ENCODE measurements at regions not wholly inside any gene's neighbourhood (a gene's known extent, or its start where the extent isn't known, plus 50 kb on each side); places are given as distances from the start of the nearest gene placed in this dataset.

DNA sequence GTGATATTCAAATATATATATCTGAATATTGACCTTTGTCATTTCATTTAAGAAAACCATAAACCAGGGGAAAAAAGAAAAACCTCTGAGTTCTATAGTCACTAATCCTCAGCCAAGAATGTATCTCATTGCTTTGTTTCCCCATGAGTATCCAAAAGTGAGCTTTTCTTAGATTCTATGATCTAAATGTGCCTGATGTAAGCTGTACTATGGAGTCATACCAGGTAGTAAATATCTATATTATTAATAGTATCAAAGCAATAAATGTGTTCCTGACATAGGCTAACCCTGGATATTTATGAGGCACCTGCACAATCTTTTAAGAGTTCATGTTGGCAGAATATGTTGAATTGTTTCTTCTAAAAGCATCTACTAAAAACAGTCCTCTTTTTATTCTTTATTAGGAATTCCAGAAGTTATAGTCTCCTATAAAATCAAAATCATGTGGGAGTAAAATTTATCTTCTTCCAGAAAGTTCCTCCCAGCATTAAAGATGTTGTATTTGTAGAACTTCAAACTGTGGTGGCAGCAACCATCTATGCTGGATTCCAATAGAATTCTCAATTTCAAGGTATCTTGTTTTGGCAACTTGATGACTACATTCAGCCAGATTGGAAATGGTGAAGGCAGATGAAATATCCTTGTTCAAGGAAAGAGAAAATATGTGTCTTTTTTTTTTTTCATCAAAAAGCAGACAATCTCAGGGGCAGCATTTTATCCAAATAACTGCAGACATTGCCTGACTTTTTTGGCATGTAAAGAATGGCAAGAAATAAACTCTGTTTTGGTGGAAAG is 139.7 kb upstream of the RASSF8 start:
- Histone ChIP-seq H3K27ac (ENCODE audit: low read length) (no peak overlapping the region), H3K4me2 (ENCODE audit: low read length) (no peak overlapping the region), H4K20me1 (ENCODE audit: insufficient read depth) (no peaks in the 10 kb centered on the region), H2AFZ (ENCODE audit: low read depth, low read length) (no peak overlapping the region), H3K36me3 (ENCODE audit: insufficient read depth, low read length) (no peaks in the 10 kb centered on the region), H3K27me3 (ENCODE audit: insufficient read depth, low read depth, low read length) (no peaks in the 10 kb centered on the region), H3K9ac (ENCODE audit: low read length) (no peak overlapping the region), H3K9me2 (ENCODE audit: insufficient read depth, low read length) (no peaks in the 10 kb centered on the region), H3K4me3 (ENCODE audit: low read length) (no peak overlapping the region), H3F3A (ENCODE audit: insufficient read depth, low read length, poor library complexity, severe bottlenecking) (no peaks in the 10 kb centered on the region), H3K9me3 (ENCODE audit: low read length) (no peaks in the 10 kb centered on the region), H3K79me2 (replicated peaks; ENCODE audit: insufficient read depth, low read length) (no peaks in the 10 kb centered on the region)
- no peak for TF ChIP-seq EP300 (conservative IDR thresholded peaks at IDR 0.05; ENCODE audit: poor library complexity, severe bottlenecking)
- no peak for TF ChIP-seq EZH2 (IDR thresholded peaks at IDR 0.05; ENCODE audit: borderline replicate concordance, insufficient read depth, low read length, poor library complexity, severe bottlenecking)
- TF ChIP-seq, protein P1, sequence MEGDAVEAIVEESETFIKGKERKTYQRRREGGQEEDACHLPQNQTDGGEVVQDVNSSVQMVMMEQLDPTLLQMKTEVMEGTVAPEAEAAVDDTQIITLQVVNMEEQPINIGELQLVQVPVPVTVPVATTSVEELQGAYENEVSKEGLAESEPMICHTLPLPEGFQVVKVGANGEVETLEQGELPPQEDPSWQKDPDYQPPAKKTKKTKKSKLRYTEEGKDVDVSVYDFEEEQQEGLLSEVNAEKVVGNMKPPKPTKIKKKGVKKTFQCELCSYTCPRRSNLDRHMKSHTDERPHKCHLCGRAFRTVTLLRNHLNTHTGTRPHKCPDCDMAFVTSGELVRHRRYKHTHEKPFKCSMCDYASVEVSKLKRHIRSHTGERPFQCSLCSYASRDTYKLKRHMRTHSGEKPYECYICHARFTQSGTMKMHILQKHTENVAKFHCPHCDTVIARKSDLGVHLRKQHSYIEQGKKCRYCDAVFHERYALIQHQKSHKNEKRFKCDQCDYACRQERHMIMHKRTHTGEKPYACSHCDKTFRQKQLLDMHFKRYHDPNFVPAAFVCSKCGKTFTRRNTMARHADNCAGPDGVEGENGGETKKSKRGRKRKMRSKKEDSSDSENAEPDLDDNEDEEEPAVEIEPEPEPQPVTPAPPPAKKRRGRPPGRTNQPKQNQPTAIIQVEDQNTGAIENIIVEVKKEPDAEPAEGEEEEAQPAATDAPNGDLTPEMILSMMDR (IDR thresholded peaks at IDR 0.05; ENCODE audit: poor library complexity, severe bottlenecking) = no peak
- no peak for TF ChIP-seq MXI1 (conservative IDR thresholded peaks at IDR 0.05; ENCODE audit: poor library complexity, severe bottlenecking)
- no peak for TF ChIP-seq SMC3 (conservative IDR thresholded peaks at IDR 0.05; ENCODE audit: poor library complexity)
- no peak for TF ChIP-seq RAD21 (conservative IDR thresholded peaks at IDR 0.05)
- no peak for TF ChIP-seq TAF1 (IDR thresholded peaks at IDR 0.05; ENCODE audit: low read depth)
- no peak for TF ChIP-seq POLR2AphosphoS5 (IDR thresholded peaks at IDR 0.05)
- TF ChIP-seq, protein P2, sequence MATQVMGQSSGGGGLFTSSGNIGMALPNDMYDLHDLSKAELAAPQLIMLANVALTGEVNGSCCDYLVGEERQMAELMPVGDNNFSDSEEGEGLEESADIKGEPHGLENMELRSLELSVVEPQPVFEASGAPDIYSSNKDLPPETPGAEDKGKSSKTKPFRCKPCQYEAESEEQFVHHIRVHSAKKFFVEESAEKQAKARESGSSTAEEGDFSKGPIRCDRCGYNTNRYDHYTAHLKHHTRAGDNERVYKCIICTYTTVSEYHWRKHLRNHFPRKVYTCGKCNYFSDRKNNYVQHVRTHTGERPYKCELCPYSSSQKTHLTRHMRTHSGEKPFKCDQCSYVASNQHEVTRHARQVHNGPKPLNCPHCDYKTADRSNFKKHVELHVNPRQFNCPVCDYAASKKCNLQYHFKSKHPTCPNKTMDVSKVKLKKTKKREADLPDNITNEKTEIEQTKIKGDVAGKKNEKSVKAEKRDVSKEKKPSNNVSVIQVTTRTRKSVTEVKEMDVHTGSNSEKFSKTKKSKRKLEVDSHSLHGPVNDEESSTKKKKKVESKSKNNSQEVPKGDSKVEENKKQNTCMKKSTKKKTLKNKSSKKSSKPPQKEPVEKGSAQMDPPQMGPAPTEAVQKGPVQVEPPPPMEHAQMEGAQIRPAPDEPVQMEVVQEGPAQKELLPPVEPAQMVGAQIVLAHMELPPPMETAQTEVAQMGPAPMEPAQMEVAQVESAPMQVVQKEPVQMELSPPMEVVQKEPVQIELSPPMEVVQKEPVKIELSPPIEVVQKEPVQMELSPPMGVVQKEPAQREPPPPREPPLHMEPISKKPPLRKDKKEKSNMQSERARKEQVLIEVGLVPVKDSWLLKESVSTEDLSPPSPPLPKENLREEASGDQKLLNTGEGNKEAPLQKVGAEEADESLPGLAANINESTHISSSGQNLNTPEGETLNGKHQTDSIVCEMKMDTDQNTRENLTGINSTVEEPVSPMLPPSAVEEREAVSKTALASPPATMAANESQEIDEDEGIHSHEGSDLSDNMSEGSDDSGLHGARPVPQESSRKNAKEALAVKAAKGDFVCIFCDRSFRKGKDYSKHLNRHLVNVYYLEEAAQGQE (IDR thresholded peaks at IDR 0.05; ENCODE audit: borderline replicate concordance) = no peak

DNA sequence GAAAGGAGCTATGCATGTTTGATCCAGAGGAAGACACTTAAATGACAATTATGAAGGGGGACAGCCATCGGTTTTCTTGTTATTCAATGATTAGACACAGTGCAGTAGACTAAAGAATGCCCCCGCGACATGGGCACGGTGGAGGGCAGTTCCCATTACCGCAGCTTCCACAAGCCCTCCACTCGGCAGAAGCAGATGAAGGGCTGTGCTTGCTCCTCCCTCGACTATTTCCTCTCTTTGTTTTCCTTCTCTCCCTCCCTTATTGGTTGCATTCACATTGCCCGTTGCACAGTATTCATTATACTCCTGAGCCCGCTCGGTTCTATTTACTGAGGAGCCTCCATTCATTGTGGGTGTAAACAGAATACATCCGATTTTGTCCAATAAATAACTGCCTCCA is 138.8 kb upstream of the RASSF8 start:
- TF ChIP-seq, protein P1 (IDR thresholded peaks at IDR 0.05; ENCODE audit: poor library complexity, severe bottlenecking) = no peak
- no peak for TF ChIP-seq EP300 (conservative IDR thresholded peaks at IDR 0.05; ENCODE audit: poor library complexity, severe bottlenecking)
- no peak for TF ChIP-seq EZH2 (IDR thresholded peaks at IDR 0.05; ENCODE audit: borderline replicate concordance, insufficient read depth, low read length, poor library complexity, severe bottlenecking)
- no peak for TF ChIP-seq POLR2AphosphoS5 (IDR thresholded peaks at IDR 0.05)
- TF ChIP-seq, protein P2 (IDR thresholded peaks at IDR 0.05; ENCODE audit: borderline replicate concordance) = no peak
- TF ChIP-seq MXI1 (conservative IDR thresholded peaks at IDR 0.05; ENCODE audit: poor library complexity, severe bottlenecking) = no peak
- no peak for TF ChIP-seq SMC3 (conservative IDR thresholded peaks at IDR 0.05; ENCODE audit: poor library complexity)
- no peak for TF ChIP-seq TAF1 (IDR thresholded peaks at IDR 0.05; ENCODE audit: low read depth)
- no peak for TF ChIP-seq RAD21 (conservative IDR thresholded peaks at IDR 0.05)
- Histone ChIP-seq H3K4me2 (ENCODE audit: low read length) (no peak overlapping the region), H3K9me3 (ENCODE audit: low read length) (no peaks in the 10 kb centered on the region), H3F3A (ENCODE audit: insufficient read depth, low read length, poor library complexity, severe bottlenecking) (no peaks in the 10 kb centered on the region), H2AFZ (ENCODE audit: low read depth, low read length) (no peak overlapping the region), H3K4me3 (ENCODE audit: low read length) (no peak overlapping the region), H3K9me2 (ENCODE audit: insufficient read depth, low read length) (no peaks in the 10 kb centered on the region), H3K9ac (ENCODE audit: low read length) (no peak overlapping the region), H3K79me2 (replicated peaks; ENCODE audit: insufficient read depth, low read length) (no peaks in the 10 kb centered on the region), H3K27ac (ENCODE audit: low read length) (no peak overlapping the region), H3K27me3 (ENCODE audit: insufficient read depth, low read depth, low read length) (no peaks in the 10 kb centered on the region), H3K36me3 (ENCODE audit: insufficient read depth, low read length) (no peaks in the 10 kb centered on the region), H4K20me1 (ENCODE audit: insufficient read depth) (no peaks in the 10 kb centered on the region)

Measured in neural cell (in vitro differentiated cells).